Body of pancreas (tissue), 4 donors: ENCODE measurements at regions not wholly inside any gene's neighbourhood (a gene's known extent, or its start where the extent isn't known, plus 50 kb on each side); places are given as distances from the start of the nearest gene placed in this dataset.

Source experiments
- ATAC-seq: fragments of 150-250 bp; one replicate; pipeline ENCODE4 v1.9.1; 2016
- DNase-seq, 4 donors: peaks; one replicate each; pipeline ENCODE4 v3.0.0-alpha.2; 2019
- H3K27ac ChIP-seq, 4 donors: fragments of 200-600 bp; sonication (generic); 1 replicate in 3 of 4; 2 replicates in 1 of 4; pipeline versions ENCODE4 v1.5.1 to v1.6.1; 2016 to 2019; ENCODE audit warnings: mild to moderate bottlenecking in 1 of 4, mixed read lengths in 1 of 4, moderate library complexity in 1 of 4
- H3K27me3 ChIP-seq, 2 donors: fragments of 200-600 bp; sonication (generic); one replicate each; pipeline ENCODE4 v1.6.0; 2016; ENCODE audit warnings: mild to moderate bottlenecking in 1 of 2
- H3K36me3 ChIP-seq, 2 donors: fragments of 200-600 bp; sonication (generic); replicated peaks in 1 of 2; 2 replicates each; pipeline ENCODE4 v1.5.1; 2016; ENCODE audit warnings: low read depth in 2 of 2; ENCODE audit not compliant: insufficient read depth in 1 of 2
- H3K4me1 ChIP-seq: fragments of 200-600 bp; sonication (generic); one replicate; pipeline ENCODE4 v1.6.0; 2016
- H3K4me3 ChIP-seq, 2 donors: fragments of 200-600 bp; sonication (generic); 1 replicate in 1 of 2; 2 replicates in 1 of 2; pipeline ENCODE4 v1.5.1; 2016 to 2019
- H3K9me3 ChIP-seq, 3 donors: fragments of 200-600 bp; sonication (generic); 1 replicate in 2 of 3; 2 replicates in 1 of 3; pipeline ENCODE4 v1.5.1; 2016
- POLR2A ChIP-seq, 3 donors: fragments of 450-650 bp; IDR thresholded peaks; one replicate each; pipeline ENCODE4 v1.6.1; 2016; ENCODE audit warnings: antibody characterized with exemption in 3 of 3, mild to moderate bottlenecking in 2 of 3
- WGBS, 2 donors: methylation state at CpG; one replicate each; pipeline ENCODE4 v1.1.5; 2017; 5-methylcytosine and 5-hydroxymethylcytosine counted together
- intact Hi-C: fragments of 100-400 bp; cut with DNase I; formaldehyde crosslinking; loops from one replicate; pipeline ENCODE4 v1.15.1; 2023
- TF ChIP-seq, protein P1 (sequence below), 7 experiments: fragments of 450-650 bp in 4 of 7; fragments of 200-600 bp in 3 of 7; sonication (generic) in 3 of 7; IDR thresholded peaks; one replicate each; pipeline ENCODE4 v1.5.1; 2016 to 2019; ENCODE audit warnings: antibody characterized with exemption in 7 of 7

DNA sequence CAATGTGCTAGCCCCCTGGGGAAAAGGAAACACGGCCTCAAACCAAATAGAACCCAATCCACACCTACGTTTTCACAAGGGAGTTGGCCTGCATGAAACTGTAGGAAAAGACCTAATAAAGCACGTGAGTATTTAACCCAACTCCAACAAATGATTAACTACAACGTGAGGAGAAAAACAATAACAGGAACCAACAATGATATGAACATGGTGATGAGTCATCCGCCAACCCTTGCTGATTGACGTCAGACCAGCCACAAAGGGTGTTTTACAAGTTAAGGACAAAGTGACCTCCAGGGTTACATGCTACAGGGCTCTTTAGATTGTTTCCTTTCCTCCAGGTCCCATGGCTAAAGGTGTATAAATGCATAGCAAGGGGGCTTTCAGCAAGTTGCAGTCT, 460.5 kb downstream of the COG6 start:
- DNase-seq (peak; percentile 58 to 88 (median 80)), ATAC-seq (peak; percentile 90)
- H3K9me3 ChIP-seq: no peaks in the 10 kb centered on the region
- intact Hi-C loops: no loop called here
- H3K4me1 ChIP-seq: peaks cover 17% of the 10 kb centered on the region
- peak overlapping the region; percentile 36 to 77 (median 62) for H3K27ac ChIP-seq
- 22 to 27% methylated on average over 6 of the region's 6 CpGs for WGBS, 2 donors
- no peaks in the 10 kb centered on the region for H3K36me3 ChIP-seq
- no peak for TF ChIP-seq POLR2A (IDR thresholded peaks at IDR 0.05)
- TF ChIP-seq, protein P1, sequence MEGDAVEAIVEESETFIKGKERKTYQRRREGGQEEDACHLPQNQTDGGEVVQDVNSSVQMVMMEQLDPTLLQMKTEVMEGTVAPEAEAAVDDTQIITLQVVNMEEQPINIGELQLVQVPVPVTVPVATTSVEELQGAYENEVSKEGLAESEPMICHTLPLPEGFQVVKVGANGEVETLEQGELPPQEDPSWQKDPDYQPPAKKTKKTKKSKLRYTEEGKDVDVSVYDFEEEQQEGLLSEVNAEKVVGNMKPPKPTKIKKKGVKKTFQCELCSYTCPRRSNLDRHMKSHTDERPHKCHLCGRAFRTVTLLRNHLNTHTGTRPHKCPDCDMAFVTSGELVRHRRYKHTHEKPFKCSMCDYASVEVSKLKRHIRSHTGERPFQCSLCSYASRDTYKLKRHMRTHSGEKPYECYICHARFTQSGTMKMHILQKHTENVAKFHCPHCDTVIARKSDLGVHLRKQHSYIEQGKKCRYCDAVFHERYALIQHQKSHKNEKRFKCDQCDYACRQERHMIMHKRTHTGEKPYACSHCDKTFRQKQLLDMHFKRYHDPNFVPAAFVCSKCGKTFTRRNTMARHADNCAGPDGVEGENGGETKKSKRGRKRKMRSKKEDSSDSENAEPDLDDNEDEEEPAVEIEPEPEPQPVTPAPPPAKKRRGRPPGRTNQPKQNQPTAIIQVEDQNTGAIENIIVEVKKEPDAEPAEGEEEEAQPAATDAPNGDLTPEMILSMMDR (IDR thresholded peaks at IDR 0.05): peak in 3 of 7 experiments; percentile 4 to 23 (median 7)
- no peaks in the 10 kb centered on the region for H3K27me3 ChIP-seq
- H3K4me3 ChIP-seq: no peak overlapping the region

DNA sequence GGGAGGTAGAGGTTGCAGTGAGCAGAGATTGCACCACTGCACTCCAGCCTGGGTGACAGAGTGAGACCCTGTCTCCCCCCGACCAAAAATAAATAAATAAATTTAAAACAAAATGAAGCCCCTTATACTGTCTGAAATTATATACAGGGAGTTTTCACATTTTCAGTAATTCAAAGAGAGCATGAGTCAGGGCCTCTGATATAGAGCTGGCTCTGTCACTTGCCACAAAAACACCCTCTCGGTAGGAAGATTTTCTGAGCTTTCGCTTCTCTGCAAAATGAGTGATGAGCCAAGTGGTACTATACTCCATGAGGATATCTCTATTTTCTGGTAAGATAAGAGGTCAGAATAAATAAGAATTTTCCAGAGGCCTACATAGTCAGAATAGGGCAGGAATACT, 462.9 kb downstream of the COG6 start:
- no peak overlapping the region for H3K27ac ChIP-seq
- no peaks in the 10 kb centered on the region for H3K36me3 ChIP-seq
- no peak for ATAC-seq
- TF ChIP-seq, protein P1 (IDR thresholded peaks at IDR 0.05): no peak
- TF ChIP-seq POLR2A (IDR thresholded peaks at IDR 0.05): no peak
- DNase-seq: no peak
- intact Hi-C loops: no loop called here
- H3K9me3 ChIP-seq: no peaks in the 10 kb centered on the region
- H3K4me1 ChIP-seq: peaks cover 17% of the 10 kb centered on the region
- WGBS, 2 donors: 89 to 92% methylated on average over 3 of the region's 3 CpGs
- H3K27me3 ChIP-seq: no peaks in the 10 kb centered on the region
- no peak overlapping the region for H3K4me3 ChIP-seq

DNA sequence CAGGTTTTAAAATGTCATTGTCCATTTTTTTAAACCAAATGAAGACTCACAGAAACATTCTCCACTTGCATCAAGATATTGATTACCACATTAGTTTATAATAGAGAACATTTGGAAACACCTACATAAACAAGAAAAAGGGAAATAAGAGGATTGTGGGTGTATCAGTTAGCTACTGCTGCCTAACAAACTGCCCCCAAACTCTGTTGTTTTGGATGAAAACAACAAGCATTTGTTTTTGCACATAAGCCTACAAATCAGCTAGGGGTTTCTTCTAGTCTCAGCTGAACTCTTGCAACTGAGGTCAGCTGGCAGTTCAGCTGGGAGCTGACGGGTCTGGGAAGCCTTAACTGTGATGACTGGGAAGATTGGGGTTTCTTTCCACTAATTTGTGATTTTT, 464.4 kb downstream of the COG6 start:
- H3K27ac ChIP-seq: no peak overlapping the region
- WGBS, 2 donors: 95 to 100% methylated on average over 1 of the region's 1 CpG

DNA sequence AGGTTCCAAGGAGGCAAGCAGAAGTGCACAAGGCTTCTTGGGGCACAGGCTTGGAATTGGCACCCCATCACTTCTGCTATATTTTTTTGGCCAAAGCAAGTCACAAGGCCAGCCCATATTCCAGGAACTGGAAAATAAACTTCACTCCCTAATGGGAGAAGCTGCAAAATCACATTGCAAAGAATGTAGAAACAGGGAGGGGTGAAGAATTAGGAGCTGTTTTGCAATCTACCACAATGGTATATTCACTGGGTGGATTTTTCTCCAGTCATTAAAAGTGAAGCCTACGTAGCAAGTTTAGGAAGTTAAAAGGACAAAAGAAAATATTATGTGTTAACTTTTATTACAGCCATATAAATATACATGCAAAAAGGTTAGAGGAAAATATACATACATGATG, 464.8 kb downstream of the COG6 start:
- Histone ChIP-seq H3K36me3 (no peaks in the 10 kb centered on the region), H3K4me3 (no peak overlapping the region), H3K27ac (no peak overlapping the region), H3K27me3 (no peaks in the 10 kb centered on the region), H3K9me3 (no peaks in the 10 kb centered on the region), H3K4me1 (peaks cover 13% of the 10 kb centered on the region)
- ATAC-seq (no peak), DNase-seq (no peak)
- intact Hi-C loops: no loop called here
- no peak for TF ChIP-seq POLR2A (IDR thresholded peaks at IDR 0.05)
- TF ChIP-seq, protein P1 (IDR thresholded peaks at IDR 0.05): no peak
- WGBS, 2 donors: 76 to 95% methylated on average over 1 of the region's 1 CpG

More for the DNA sequence above, 464.4 kb downstream of the COG6 start:
- DNase-seq (no peak), ATAC-seq (no peak)
- H3K4me3 ChIP-seq: no peak overlapping the region
- no peaks in the 10 kb centered on the region for H3K36me3 ChIP-seq
- no peak for TF ChIP-seq POLR2A (IDR thresholded peaks at IDR 0.05)
- TF ChIP-seq, protein P1 (IDR thresholded peaks at IDR 0.05): no peak
- intact Hi-C loops: no loop called here
- H3K9me3 ChIP-seq: no peaks in the 10 kb centered on the region
- H3K4me1 ChIP-seq: peaks cover 17% of the 10 kb centered on the region
- no peaks in the 10 kb centered on the region for H3K27me3 ChIP-seq

DNA sequence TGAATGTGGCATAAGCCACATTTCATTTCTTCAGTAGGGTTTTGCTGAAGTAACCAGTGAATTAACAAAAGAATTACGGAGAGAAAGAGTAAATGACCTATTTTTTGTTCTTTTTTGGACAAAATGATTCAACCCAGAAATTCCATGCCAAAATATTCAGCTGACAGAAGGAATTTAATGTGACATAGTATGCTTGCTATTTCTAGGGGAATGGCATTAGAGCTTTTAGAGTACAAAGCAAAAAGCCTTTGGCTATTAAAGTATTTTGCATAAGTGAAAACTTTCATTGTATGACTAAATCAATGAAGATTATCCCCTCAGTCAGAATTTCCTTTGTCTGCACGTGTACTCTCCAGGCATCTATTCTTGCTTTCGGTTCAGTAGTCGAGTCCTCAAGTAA, 465.3 kb downstream of the COG6 start:
- Histone ChIP-seq H3K4me3 (no peak overlapping the region), H3K36me3 (no peaks in the 10 kb centered on the region), H3K4me1 (peaks cover 8% of the 10 kb centered on the region), H3K27me3 (no peaks in the 10 kb centered on the region), H3K9me3 (no peaks in the 10 kb centered on the region), H3K27ac (no peak overlapping the region)
- DNase-seq (no peak), ATAC-seq (no peak)
- WGBS, 2 donors: 76 to 81% methylated on average over 3 to 4 of the region's 4 CpGs
- TF ChIP-seq, protein P1 (IDR thresholded peaks at IDR 0.05): no peak
- TF ChIP-seq POLR2A (IDR thresholded peaks at IDR 0.05): no peak
- intact Hi-C loops: no loop called here
